OCI-LY3 (cell line): ENCODE measurements at regions not wholly inside any gene's neighbourhood (a gene's known extent, or its start where the extent isn't known, plus 50 kb on each side); places are given as distances from the start of the nearest gene placed in this dataset.

ENCODE experiments used
- H2AFZ ChIP-seq: fragments of 200-600, 300-600 bp; shearing (Covaris generic); 2 replicates; pipeline ENCODE4 v1.6.0; 2014; ENCODE audit warnings: antibody characterized with exemption, low read depth, low read length
- H3K27ac ChIP-seq: fragments of 200-600, 300-600 bp; sonication (generic); 2 replicates; pipeline ENCODE4 v1.5.1; 2014; ENCODE audit warnings: mild to moderate bottlenecking, low read length, moderate library complexity, mixed read lengths
- H3K27me3 ChIP-seq: fragments of 200-600, 300-600 bp; sonication (generic); 2 replicates; pipeline ENCODE4 v1.6.1; 2014; ENCODE audit warnings: low read depth, low read length, mixed read lengths
- H3K36me3 ChIP-seq: fragments of 200-600, 300-600 bp; sonication (generic); replicated peaks from 2 replicates; pipeline ENCODE3; 2014; ENCODE audit warnings: low read depth, low read length, mixed read lengths
- H3K4me1 ChIP-seq: fragments of 300-600, 200-600 bp; sonication (generic); 2 replicates; pipeline ENCODE4 v1.6.1; 2014; ENCODE audit warnings: low read length, mixed read lengths
- H3K4me2 ChIP-seq: fragments of 200-600, 300-600 bp; sonication (generic); 2 replicates; pipeline ENCODE4 v1.6.1; 2014; ENCODE audit warnings: low read length, mixed read lengths
- H3K4me3 ChIP-seq: fragments of 300-600, 200-600 bp; sonication (generic); 2 replicates; pipeline ENCODE4 v1.5.1; 2014; ENCODE audit warnings: antibody characterized with exemption, mild to moderate bottlenecking, low read length, moderate library complexity
- H3K79me2 ChIP-seq: fragments of 300-600, 200-600 bp; shearing (Covaris generic); 2 replicates; pipeline ENCODE4 v1.6.1; 2014; ENCODE audit warnings: mild to moderate bottlenecking, low read length, mixed read lengths
- H3K9ac ChIP-seq: fragments of 300-600, 200-600 bp; shearing (Covaris generic); 2 replicates; pipeline ENCODE4 v1.6.0; 2014; ENCODE audit warnings: mild to moderate bottlenecking, low read length, moderate library complexity
- H3K9me3 ChIP-seq: fragments of 200-600, 300-600 bp; shearing (Covaris generic); 2 replicates; pipeline ENCODE4 v1.6.1; 2014; ENCODE audit warnings: low read length, mixed read lengths; ENCODE audit not compliant: insufficient read depth
- H4K20me1 ChIP-seq: fragments of 200-600, 300-600 bp; sonication (generic); 2 replicates; pipeline ENCODE4 v1.6.1; 2016; ENCODE audit warnings: low read length, mixed read lengths; ENCODE audit not compliant: insufficient read depth
- EZH2phosphoT487 ChIP-seq: fragments of 200-600 bp; shearing (Covaris generic); IDR thresholded peaks from 2 replicates; pipeline ENCODE4 v1.6.1; 2018; ENCODE audit warnings: antibody characterized with exemption, mixed run types, low read depth
- TF ChIP-seq, protein P1 (sequence below): fragments of 200-600, 300-600 bp; sonication (generic); IDR thresholded peaks from 2 replicates; pipeline ENCODE4 v1.5.1; 2014; ENCODE audit warnings: antibody characterized with exemption, low read length, low read depth

DNA sequence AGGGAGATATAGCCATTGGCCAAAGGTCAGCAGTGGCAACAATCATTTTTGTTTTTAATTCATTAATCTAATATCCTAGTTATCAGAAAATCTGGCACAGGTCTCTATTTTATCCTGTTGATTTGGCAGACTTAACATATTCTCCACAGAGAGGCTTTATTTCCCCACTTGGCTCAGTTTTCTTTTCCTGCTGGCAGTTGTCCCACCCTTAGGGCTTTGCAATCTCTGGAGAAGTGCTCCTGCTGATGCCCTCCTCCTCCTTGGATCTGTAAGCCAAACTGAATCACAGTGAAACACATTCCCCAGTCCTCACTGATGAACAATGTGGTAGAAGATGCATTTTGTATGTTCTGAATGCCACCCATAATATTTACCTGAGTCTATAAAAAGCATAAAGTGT lies 889.7 kb downstream of the PDHA2 start:
- Histone ChIP-seq H3K27me3 (no peaks in the 10 kb centered on the region), H3K4me1 (no peaks in the 10 kb centered on the region), H3K9me3 (no peaks in the 10 kb centered on the region), H2AFZ (no peak overlapping the region), H3K36me3 (no peaks in the 10 kb centered on the region), H3K27ac (no peak overlapping the region), H4K20me1 (no peaks in the 10 kb centered on the region), H3K4me2 (no peak overlapping the region), H3K9ac (no peak overlapping the region), H3K79me2 (no peaks in the 10 kb centered on the region), H3K4me3 (no peak overlapping the region)
- TF ChIP-seq EZH2phosphoT487, result no peak
- TF ChIP-seq, protein P1, sequence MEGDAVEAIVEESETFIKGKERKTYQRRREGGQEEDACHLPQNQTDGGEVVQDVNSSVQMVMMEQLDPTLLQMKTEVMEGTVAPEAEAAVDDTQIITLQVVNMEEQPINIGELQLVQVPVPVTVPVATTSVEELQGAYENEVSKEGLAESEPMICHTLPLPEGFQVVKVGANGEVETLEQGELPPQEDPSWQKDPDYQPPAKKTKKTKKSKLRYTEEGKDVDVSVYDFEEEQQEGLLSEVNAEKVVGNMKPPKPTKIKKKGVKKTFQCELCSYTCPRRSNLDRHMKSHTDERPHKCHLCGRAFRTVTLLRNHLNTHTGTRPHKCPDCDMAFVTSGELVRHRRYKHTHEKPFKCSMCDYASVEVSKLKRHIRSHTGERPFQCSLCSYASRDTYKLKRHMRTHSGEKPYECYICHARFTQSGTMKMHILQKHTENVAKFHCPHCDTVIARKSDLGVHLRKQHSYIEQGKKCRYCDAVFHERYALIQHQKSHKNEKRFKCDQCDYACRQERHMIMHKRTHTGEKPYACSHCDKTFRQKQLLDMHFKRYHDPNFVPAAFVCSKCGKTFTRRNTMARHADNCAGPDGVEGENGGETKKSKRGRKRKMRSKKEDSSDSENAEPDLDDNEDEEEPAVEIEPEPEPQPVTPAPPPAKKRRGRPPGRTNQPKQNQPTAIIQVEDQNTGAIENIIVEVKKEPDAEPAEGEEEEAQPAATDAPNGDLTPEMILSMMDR, result no peak

DNA sequence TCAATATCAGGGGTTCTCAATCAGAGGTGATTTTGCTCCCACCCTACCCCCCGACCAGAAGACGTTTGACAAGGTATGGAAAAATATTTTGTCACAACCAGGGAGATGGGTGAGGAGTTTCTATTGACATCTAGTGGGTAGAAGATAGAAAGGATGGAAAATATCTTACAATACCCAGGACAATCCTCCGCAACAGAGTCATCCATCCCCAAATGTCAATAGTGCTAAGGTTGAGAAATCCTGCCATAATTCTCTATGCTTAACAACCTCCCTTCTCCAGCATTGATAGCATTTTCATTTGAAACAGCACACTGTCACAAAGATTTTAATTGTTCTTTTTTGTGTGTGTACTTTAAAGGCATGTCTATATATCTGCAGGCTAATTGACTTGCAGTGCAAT lies 890.5 kb downstream of the PDHA2 start:
- Histone ChIP-seq H3K4me1 (no peaks in the 10 kb centered on the region), H3K36me3 (no peaks in the 10 kb centered on the region), H3K27ac (no peak overlapping the region), H4K20me1 (no peaks in the 10 kb centered on the region), H3K9me3 (no peaks in the 10 kb centered on the region), H3K27me3 (no peaks in the 10 kb centered on the region), H3K9ac (no peak overlapping the region), H3K4me2 (no peak overlapping the region), H2AFZ (no peak overlapping the region), H3K79me2 (no peaks in the 10 kb centered on the region), H3K4me3 (no peak overlapping the region)
- TF ChIP-seq, protein P1, result no peak
- no peak for TF ChIP-seq EZH2phosphoT487

DNA sequence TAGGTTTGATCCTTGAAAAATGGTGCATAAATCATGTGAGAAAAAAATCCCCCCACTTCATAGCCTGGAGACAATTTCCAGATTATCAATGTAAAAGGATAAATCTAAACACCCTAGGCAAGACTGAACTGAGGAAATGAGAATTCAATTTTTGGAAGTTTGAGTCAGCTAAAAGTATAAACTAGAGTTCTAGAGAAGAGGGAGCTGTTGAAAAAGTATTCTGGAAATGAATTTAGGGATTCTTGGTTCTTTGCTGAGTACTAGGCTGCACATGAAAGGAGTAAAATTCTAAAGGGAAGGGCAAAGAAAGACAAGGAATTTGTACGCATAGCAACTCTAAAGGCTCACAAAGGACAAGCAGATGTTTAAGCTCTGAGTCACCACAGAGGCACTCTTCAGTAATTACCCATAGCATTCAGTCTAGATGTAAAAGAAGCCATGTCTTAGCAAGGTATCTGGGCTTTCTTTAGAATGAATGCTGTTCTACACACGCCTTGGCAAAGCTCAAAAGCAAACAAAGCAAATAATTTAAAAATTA lies 896.5 kb downstream of the PDHA2 start:
- Histone ChIP-seq H3K9me3 (no peaks in the 10 kb centered on the region; the same call in 1 of the 2 replicates), H3K27ac (no peak overlapping the region), H3K4me2 (no peak overlapping the region)

DNA sequence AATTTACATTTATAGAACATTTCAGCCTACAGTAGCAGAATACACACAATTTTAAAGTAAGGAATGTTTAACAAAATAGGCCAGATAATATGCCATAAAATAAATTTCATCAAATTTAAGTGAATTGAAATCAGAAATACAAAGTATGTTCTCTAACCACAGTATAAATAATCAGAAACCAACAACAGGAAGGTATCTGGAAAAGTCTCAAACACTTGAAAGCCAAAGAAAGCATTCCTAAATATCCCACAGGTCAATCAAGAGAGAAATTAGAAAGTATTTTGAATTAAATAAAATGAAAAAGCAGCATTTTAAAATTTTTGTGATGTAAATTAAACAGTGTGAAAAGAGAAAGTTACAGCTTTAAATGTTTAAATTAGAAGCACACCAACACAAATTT lies 899.2 kb downstream of the PDHA2 start:
- Histone ChIP-seq H3K4me3 (no peak overlapping the region), H3K79me2 (no peaks in the 10 kb centered on the region), H3K27ac (no peak overlapping the region), H3K9me3 (no peaks in the 10 kb centered on the region; the same call in 1 of the 2 replicates), H3K4me1 (no peaks in the 10 kb centered on the region), H2AFZ (no peak overlapping the region), H3K9ac (no peak overlapping the region), H3K4me2 (no peak overlapping the region), H3K36me3 (no peaks in the 10 kb centered on the region), H3K27me3 (no peaks in the 10 kb centered on the region), H4K20me1 (no peaks in the 10 kb centered on the region)
- TF ChIP-seq EZH2phosphoT487, result no peak
- TF ChIP-seq, protein P1, result no peak

More for the DNA sequence above, 896.5 kb downstream of the PDHA2 start:
- Histone ChIP-seq H3K4me1 (no peaks in the 10 kb centered on the region), H3K9ac (no peak overlapping the region), H4K20me1 (no peaks in the 10 kb centered on the region), H3K36me3 (no peaks in the 10 kb centered on the region), H3K4me3 (no peak overlapping the region), H3K79me2 (no peaks in the 10 kb centered on the region), H3K27me3 (no peaks in the 10 kb centered on the region), H2AFZ (no peak overlapping the region)
- TF ChIP-seq EZH2phosphoT487, result no peak
- TF ChIP-seq, protein P1, result no peak
